ENCODE measurements at regions not wholly inside any gene's neighbourhood (a gene's known extent, or its start where the extent isn't known, plus 50 kb on each side); places are given as distances from the start of the nearest gene placed in this dataset.

GRCh38 chr3:63070476-63070810 is 195.2 kb upstream of the CADPS start:
- Histone ChIP-seq H3K4me3 (no peak overlapping the region), H3K27me3 (no peaks in the 10 kb centered on the region), H3K9me3 (no peaks in the 10 kb centered on the region), H3K27ac (no peak overlapping the region), H3K36me3 (no peaks in the 10 kb centered on the region), H3K4me1 (no peaks in the 10 kb centered on the region)
- 87% methylated on average over 1 of the region's 1 CpG for WGBS, 2 donors
- TF ChIP-seq CTCF (IDR thresholded peaks at IDR 0.05) (no peak), EP300 (IDR thresholded peaks at IDR 0.05) (no peak), POLR2A (IDR thresholded peaks at IDR 0.05) (no peak)
- DNase-seq (ENCODE audit: low spot score in 2 of 2) = no peak

DNA sequence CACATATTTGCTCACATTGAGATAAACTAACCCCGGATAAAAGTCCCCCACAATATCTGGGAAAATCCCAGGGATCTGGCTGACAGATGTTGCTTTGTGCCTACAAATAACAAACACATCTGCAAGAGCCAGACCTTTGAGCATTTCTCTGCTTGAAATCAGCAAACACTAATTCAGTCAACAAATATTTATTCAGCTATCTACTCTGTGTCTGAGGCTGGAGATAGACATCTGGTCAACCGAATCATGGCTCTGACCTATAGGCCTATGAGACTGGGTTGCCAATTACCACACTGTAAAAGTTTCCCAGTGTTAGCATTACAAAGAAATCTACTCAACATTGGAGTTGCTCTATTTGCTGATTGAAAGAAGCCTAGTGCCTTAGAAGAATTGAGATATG is 201.1 kb upstream of the CADPS start:
- WGBS, 2 donors = 59 to 62% methylated on average over 2 of the region's 2 CpGs
- H3K27me3 ChIP-seq = no peaks in the 10 kb centered on the region

DNA sequence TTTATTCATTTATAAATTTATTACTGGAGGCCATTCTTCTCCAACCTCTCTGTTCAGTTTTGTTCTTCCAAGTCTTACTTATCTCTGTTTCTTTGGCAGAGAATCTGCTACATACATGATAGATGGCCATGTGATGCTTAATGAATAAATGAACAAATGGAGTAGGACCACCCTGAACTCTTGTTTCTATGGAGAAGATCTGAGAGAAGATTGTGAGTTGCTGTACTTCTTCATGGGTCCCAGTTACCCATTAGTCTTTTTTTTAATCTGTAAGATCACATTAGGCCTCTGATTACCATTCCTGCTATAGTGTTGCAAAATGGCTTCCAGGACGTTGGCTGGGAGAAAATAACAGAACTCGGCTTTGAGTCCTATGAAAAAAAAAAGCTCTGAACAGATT is 191.9 kb upstream of the SYNPR start:
- TF ChIP-seq EP300 (IDR thresholded peaks at IDR 0.05) (no peak), CTCF (IDR thresholded peaks at IDR 0.05) (no peak), POLR2A (IDR thresholded peaks at IDR 0.05) (no peak)
- H3K27me3 ChIP-seq = no peaks in the 10 kb centered on the region
- no peaks in the 10 kb centered on the region for H3K36me3 ChIP-seq
- no peak overlapping the region for H3K27ac ChIP-seq
- 53 to 63% methylated on average over 2 of the region's 2 CpGs for WGBS, 2 donors
- no peaks in the 10 kb centered on the region for H3K4me1 ChIP-seq
- DNase-seq (ENCODE audit: low spot score in 2 of 2) = no peak
- H3K4me3 ChIP-seq = no peak overlapping the region
- peaks cover 0 to 7% (median 0%) of the 10 kb centered on the region in 4 donors for H3K9me3 ChIP-seq

More for the DNA sequence above, 201.1 kb upstream of the CADPS start:
- no peak for TF ChIP-seq EP300 (IDR thresholded peaks at IDR 0.05)
- no peak for TF ChIP-seq CTCF (IDR thresholded peaks at IDR 0.05)
- no peak for TF ChIP-seq POLR2A (IDR thresholded peaks at IDR 0.05)
- Histone ChIP-seq H3K4me1 (no peaks in the 10 kb centered on the region), H3K9me3 (peaks cover 0 to under 1% (median 0%) of the 10 kb centered on the region in 4 donors), H3K27ac (no peak overlapping the region), H3K4me3 (no peak overlapping the region), H3K36me3 (no peaks in the 10 kb centered on the region)
- no peak for DNase-seq (ENCODE audit: low spot score in 2 of 2)

- Histone ChIP-seq H3K9me3 (no peaks in the 10 kb centered on the region), H3K4me1 (no peaks in the 10 kb centered on the region), H3K36me3 (no peaks in the 10 kb centered on the region), H3K27ac (no peak overlapping the region), H3K27me3 (no peaks in the 10 kb centered on the region), H3K4me3 (no peak overlapping the region)
- no peak for DNase-seq (ENCODE audit: low spot score in 2 of 2)
- TF ChIP-seq CTCF (IDR thresholded peaks at IDR 0.05) = no peak
- TF ChIP-seq EP300 (IDR thresholded peaks at IDR 0.05) = no peak
- no peak for TF ChIP-seq POLR2A (IDR thresholded peaks at IDR 0.05)
- 61 to 70% methylated on average over 6 of the region's 6 CpGs for WGBS, 2 donors
Measured at GRCh38 chr3:63089007-63089750, 188.9 kb upstream of the SYNPR start.

- WGBS, 2 donors = 0 to 29% methylated on average over 1 of the region's 1 CpG
- Histone ChIP-seq H3K4me3 (no peak overlapping the region), H3K36me3 (no peaks in the 10 kb centered on the region), H3K27me3 (no peaks in the 10 kb centered on the region), H3K4me1 (no peaks in the 10 kb centered on the region), H3K9me3 (no peaks in the 10 kb centered on the region), H3K27ac (no peak overlapping the region)
- TF ChIP-seq CTCF (IDR thresholded peaks at IDR 0.05) = no peak
- no peak for TF ChIP-seq EP300 (IDR thresholded peaks at IDR 0.05)
- TF ChIP-seq POLR2A (IDR thresholded peaks at IDR 0.05) = no peak
- no peak for DNase-seq (ENCODE audit: low spot score in 2 of 2)
Measured at GRCh38 chr3:63089751-63090132, 188.4 kb upstream of the SYNPR start.

Data from tibial nerve (tissue), 4 donors.